ENCODE measurements at regions not wholly inside any gene's neighbourhood (a gene's known extent, or its start where the extent isn't known, plus 50 kb on each side); places are given as distances from the start of the nearest gene placed in this dataset.
A peak's percentile ranks its signal among the peaks of the same experiment; 100 is the strongest.
"Not testable (repeated sequence)": the region's sequence is repeated elsewhere in the genome, so short reads cannot be mapped to it uniquely, and the experiment has no call there.

DNA sequence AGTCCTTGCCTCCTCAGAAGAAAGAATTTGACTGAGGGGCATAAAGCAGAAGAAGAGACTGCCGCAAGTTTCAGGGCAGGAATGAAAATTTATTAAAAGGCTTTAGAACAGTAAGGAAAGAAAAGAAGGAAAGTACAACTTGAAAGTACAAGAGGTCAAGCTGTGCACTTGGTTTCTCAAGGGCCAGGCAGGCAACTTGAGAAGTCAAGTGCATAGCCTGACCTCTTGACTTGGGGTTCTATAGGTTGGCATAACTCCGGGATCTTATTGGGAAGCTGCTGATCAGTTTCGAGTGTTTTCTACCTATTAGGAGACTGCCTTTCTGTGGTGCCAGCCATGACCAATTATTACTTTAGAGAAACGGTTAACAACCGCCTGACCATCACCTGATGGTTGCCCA lies 237.0 kb upstream of the RGS17 start:
- no peak for DNase-seq

DNA sequence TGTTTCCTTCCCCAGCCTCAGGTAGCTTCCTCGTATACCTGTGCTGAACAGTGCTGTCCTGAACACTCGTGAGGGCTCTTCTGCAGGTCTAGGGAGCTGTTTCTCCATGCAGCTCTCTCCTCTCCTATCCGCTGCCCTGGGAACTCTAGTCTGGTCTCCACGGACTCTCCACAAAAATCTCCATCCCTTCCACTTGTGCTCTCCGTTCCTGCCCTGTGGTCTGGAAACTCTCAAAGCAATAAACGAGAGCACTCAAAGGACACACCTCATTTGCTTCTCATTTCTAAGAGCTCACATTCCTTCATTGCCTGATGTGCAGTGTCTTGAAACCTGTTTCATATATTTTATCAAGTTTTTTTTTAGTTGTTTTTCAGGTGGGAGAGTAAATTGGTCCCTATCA lies 235.9 kb upstream of the RGS17 start:
- DNase-seq: no peak

GRCh38 chr6:153357391-153357790 lies 226.3 kb upstream of the RGS17 start:
- no peak for DNase-seq

GRCh38 chr6:153340568-153340967 lies 209.5 kb upstream of the RGS17 start:
- no peak for DNase-seq

GRCh38 chr6:153334121-153334520 lies 203.0 kb upstream of the RGS17 start:
- no peak for DNase-seq

DNA sequence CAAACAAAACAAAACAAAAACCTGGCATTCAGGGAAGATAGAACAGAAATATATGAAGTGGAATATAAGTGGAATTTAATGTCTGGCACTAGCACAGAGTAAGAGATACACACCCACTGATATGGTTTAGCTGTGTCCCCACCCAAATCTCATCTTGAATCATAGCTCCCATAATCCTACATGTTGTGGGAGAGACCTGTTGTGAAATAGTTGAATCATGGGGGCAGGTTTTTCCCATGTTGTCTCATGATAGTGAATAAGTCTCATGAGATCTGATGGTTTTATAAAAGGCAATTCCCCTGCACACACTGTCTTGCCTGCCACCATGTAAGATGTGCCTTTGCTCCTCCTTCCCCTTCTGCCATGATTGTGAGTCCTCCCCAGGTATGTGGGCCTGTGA lies 200.1 kb upstream of the RGS17 start:
- DNase-seq: not testable (repeated sequence)

GRCh38 chr6:153328194-153328593 lies 197.1 kb upstream of the RGS17 start:
- DNase-seq: no peak

GRCh38 chr6:153325661-153326060 lies 194.6 kb upstream of the RGS17 start:
- no peak for DNase-seq

DNA sequence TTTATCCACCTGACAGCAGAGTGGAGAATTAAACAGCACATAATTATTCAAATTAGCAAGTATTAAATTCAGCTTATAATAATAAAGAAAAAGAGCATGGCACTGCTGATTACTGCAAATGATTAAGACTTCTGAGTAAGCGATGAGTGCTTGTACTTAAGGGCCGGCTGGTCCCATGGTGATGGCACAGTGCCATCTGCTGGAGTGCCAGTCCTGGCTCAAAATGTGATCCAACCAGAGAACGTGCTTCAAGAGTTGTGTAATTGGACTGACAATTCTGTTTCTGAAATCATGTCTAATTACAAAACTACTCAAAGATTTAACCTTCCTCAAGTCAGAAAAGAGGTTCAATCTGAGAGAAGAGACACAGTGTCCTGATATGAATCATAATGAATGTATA lies 181.6 kb upstream of the RGS17 start:
- DNase-seq: peak; percentile 6

- DNase-seq: no peak
Measured at GRCh38 chr6:153309651-153310050, 178.6 kb upstream of the RGS17 start.

DNA sequence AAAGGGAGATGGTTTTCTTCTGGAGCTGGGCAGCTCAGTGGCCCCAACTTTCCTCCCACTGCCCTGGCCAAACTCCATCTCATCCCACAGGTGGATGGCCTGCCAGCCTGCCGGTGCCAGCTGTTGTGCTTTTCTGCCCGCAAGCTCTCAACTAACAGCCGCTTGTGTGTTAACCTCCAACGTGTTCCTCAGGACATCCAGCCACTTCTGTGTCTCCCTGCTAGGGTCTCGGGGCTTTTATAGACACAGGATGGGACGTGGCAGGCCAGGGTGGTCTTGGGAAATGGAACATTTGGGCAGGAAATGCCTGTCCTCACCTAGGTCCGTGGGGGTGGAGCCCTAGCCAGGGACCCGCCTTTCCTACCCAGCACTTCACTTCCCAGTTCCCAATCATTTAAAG lies 171.1 kb upstream of the RGS17 start:
- no peak for DNase-seq

DNA sequence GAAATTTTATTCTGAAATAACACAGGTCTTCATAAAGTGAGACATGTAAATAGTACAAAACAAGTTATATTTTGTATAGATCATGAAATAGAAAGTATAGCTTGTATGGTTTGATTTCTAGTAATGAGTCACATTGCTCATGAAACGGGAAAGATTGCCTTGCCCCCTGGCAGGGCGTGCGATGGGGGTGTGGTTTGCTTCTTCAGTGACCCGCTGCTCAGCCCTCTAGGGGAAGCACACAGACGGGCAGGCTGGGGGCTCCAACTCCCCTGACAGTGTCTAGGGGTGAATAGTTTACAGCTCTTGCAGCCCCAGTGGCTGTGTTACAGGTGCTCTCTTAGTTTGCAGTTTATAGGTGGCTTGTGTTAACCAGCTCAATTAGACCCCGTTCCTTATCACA lies 170.5 kb upstream of the RGS17 start:
- no peak for DNase-seq

GRCh38 chr6:153282456-153282855 lies 151.4 kb upstream of the RGS17 start:
- DNase-seq: not testable (repeated sequence)

GRCh38 chr6:153275997-153276396 lies 144.9 kb upstream of the RGS17 start:
- DNase-seq: no peak

DNA sequence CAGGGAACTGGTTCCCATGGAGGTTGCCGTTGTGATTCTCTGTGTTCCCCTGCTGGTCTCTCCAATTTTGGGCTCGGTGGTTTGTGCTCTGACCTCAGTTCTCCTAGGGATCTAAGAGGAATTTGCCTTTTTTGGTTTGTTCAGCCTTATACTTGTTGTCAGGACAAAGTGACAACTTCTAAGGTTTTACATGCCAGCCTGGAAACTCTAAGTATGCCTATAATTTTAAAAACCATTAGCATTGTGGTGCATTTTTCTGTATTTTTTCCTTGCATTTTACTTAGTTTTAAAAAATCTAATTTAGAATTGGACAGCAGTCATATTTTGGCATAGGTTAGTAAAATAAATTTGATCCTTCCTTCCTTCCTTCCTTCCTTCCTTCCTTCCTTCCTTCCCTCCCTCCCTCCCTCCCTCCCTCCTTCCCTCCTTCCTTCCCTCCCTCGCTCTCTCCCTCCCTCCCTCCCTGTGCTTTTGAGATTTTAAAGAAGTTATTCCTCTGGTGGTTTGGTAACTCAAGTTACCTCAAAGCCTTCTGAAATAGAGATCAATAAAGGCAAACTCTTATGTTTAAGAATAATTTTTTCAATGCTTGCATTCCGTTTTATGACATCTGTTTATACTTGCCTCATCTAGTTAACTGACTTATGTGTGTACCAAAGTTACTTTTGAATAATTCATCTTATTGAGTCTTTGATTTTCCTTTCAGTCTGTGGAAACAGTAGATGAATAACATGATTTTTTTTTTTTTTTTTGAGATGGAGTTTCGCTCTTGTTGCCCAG lies 141.3 kb upstream of the RGS17 start:
- DNase-seq: no peak

GRCh38 chr6:153263489-153263888 lies 132.4 kb upstream of the RGS17 start:
- no peak for DNase-seq

DNA sequence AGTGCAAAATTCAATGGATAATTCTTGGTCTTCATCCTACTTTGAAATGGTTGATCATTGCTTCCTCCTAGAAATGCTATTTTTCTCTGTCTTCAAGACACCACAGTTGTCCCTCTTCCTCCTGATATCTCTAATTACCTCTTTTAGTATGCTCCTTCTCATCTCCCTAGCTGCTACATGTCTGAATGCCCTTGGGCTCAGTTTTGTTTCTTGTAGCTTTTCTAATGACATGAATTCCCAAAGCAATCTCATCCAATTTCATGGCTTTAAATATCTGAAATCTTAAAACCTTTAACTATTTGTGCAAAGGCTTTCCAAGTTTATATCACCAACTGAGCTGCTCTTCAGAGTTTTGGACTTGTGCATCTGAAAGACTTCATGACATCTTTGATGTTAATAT lies 120.2 kb upstream of the RGS17 start:
- DNase-seq: no peak

GRCh38 chr6:153237670-153238069 lies 106.6 kb upstream of the RGS17 start:
- no peak for DNase-seq

DNA sequence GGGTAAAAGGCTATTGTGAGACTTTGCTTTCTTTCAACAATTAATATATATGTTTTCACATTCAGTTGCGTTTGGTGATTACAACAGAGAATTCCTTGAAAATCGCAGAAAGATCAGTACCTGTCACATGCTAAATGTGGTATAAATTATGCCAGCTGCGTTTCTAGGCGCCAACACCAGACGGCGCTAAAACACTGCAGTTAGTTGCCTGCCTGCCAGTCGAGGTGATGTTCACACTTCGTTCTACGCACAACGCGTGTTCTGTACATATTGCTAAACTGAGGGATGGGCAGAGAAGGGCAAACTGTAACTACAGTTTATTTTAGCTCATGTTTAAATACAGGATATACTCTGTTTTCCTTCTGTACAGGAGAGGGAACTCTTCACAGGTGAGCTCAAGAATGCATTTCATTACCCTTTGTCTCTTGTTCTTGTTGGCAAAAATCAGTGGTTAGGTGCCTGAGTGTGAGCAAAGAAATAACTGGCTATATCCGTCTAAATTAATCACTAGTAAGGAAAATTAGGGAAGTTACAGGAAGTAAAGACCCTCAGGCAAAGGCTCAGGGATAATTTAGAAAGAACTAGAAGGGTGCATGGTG lies 100.1 kb upstream of the RGS17 start:
- no peak for DNase-seq

- no peak for DNase-seq
Measured at GRCh38 chr6:153218184-153218792, 87.2 kb upstream of the RGS17 start.

GRCh38 chr6:153216789-153217188 lies 85.7 kb upstream of the RGS17 start:
- no peak for DNase-seq

GRCh38 chr6:153215242-153215641 lies 84.2 kb upstream of the RGS17 start:
- no peak for DNase-seq

DNA sequence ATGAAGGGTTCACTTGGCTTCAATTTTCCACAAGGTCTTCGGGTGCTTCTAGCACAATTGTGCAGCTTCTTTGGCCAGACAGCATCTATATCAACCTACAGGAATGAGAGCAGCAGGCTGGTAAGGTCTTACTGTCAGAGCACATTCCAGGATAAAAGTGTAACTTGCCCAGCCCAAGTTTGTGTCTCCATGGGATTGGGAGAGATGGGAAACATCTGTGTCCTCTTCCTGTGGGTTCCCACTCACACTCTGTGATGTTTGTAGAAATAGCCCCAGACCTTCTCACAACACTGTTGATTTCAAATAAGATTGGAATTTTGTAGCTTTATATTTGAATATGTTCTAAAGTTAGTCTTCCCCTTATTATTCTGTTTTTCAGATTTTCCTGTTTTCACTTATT lies 83.4 kb upstream of the RGS17 start:
- DNase-seq: no peak

DNA sequence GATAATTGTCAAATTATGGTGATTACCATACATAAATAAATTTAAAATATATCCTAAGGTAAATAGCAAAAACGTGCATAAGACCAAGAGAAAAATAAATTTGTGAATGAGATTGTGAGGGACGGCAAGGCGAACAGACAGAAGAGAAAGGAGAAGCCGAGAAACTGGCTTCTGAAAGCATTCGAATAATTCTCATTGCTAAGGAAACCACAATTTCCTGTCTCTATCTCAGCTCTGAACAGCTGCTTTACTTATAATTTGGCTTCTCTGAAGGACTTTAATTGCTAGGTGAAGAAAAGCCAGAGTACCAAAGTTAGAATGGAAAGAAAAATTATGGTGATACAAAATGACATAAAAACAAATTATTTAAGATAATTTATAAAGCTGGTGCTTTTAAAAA lies 79.0 kb upstream of the RGS17 start:
- DNase-seq: peak; percentile 3

DNA sequence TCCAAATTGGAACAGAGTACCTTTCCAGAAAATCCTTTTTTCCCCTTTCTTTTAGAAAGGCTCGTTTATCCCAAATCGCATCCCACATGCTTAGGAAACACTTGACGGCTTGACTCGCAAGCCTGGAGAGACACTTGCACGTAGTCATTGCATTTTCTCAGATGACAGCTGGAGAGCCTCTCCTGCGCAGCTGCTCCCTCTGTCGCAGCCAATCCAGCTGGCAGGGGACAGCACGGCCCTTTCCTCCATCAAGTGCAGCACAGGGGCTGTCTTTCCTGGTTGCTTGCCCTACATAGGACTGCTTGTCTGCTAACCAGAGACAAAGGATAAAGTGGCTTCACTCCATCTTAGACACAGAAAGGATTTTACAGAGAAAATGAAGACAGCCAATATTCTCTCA lies 77.6 kb upstream of the RGS17 start:
- DNase-seq: no peak

Data from CD4-positive, alpha-beta T cell treated with Interleukin-21 for 1 hour (primary cell).